H1 (cell line): ENCODE measurements at regions not wholly inside any gene's neighbourhood (a gene's known extent, or its start where the extent isn't known, plus 50 kb on each side); places are given as distances from the start of the nearest gene placed in this dataset.

Experiments used
- BACH1 ChIP-seq: IDR thresholded peaks from 2 replicates; pipeline ENCODE4 v1.6.1; 2012; ENCODE audit warnings: low read length, improper control_type of control experiment
- CTCF ChIP-seq, 3 experiments: IDR thresholded peaks; 1 replicate in 2 of 3; 2 replicates in 1 of 3; pipeline versions ENCODE4 v1.5.1 to v1.6.1; 2011; ENCODE audit warnings: low read length in 3 of 3, mild to moderate bottlenecking in 3 of 3, inconsistent platforms in 2 of 3, low read depth in 1 of 3, moderate library complexity in 1 of 3; ENCODE audit not compliant: insufficient read depth in 1 of 3; ENCODE audit errors: control extremely low read depth in 1 of 3
- EP300 ChIP-seq, 2 experiments: IDR thresholded peaks; 1 replicate in 1 of 2; 2 replicates in 1 of 2; pipeline ENCODE4 v1.6.1; 2011 to 2012; ENCODE audit warnings: low read depth in 2 of 2, low read length in 2 of 2, mild to moderate bottlenecking in 2 of 2, borderline replicate concordance in 1 of 2, inconsistent platforms in 1 of 2, moderate library complexity in 1 of 2
- NRF1 ChIP-seq: IDR thresholded peaks from 2 replicates; pipeline ENCODE4 v1.6.1; 2011; ENCODE audit warnings: mild to moderate bottlenecking, low read depth, low read length, improper control_type of control experiment
- POLR2A ChIP-seq, 2 experiments: IDR thresholded peaks; 1 replicate in 1 of 2; 2 replicates in 1 of 2; pipeline ENCODE4 v1.6.1; 2011; ENCODE audit warnings: low read depth in 2 of 2, low read length in 2 of 2, mild to moderate bottlenecking in 2 of 2; ENCODE audit errors: control extremely low read depth in 1 of 2
- POLR2AphosphoS5 ChIP-seq: IDR thresholded peaks from 2 replicates; pipeline ENCODE4 v1.6.1; 2011; ENCODE audit warnings: low read depth, low read length
- SAP30 ChIP-seq: fragments of 300-600 bp; sonication (generic); IDR thresholded peaks from 2 replicates; pipeline ENCODE4 v1.7.1; 2012; ENCODE audit warnings: low read length, moderate library complexity, mild to moderate bottlenecking, inconsistent platforms; ENCODE audit not compliant: insufficient read depth, insufficient replicate concordance
- SP1 ChIP-seq: IDR thresholded peaks from 2 replicates; pipeline ENCODE4 v1.6.1; 2011; ENCODE audit warnings: low read depth, low read length
- YY1 ChIP-seq: IDR thresholded peaks from 2 replicates; pipeline ENCODE4 v1.6.1; 2011; ENCODE audit warnings: low read depth, mild to moderate bottlenecking, low read length
- ZNF274 ChIP-seq: IDR thresholded peaks from 2 replicates; pipeline ENCODE4 v1.7.0; 2012; ENCODE audit warnings: low read length, borderline replicate concordance; ENCODE audit errors: extremely low read depth

GRCh38 chr16:35741546-35741945 is 2282.1 kb downstream of the TP53TG3F start:
- TF ChIP-seq CTCF (IDR thresholded peaks at IDR 0.05; ENCODE audit: control extremely low read depth in 1 of 3, insufficient read depth in 1 of 3, low read depth in 1 of 3, low read length in 3 of 3) (no peak), POLR2AphosphoS5 (no peak), EP300 (IDR thresholded peaks at IDR 0.05; ENCODE audit: borderline replicate concordance in 1 of 2, low read depth in 2 of 2, low read length in 2 of 2) (no peak), BACH1 (no peak), ZNF274 (no peak), SAP30 (no peak), YY1 (no peak), POLR2A (IDR thresholded peaks at IDR 0.05; ENCODE audit: control extremely low read depth in 1 of 2, low read depth in 2 of 2, low read length in 2 of 2) (no peak), NRF1 (no peak), SP1 (no peak)
